Common myeloid progenitor, CD34-positive (primary cell): ENCODE measurements at regions not wholly inside any gene's neighbourhood (a gene's known extent, or its start where the extent isn't known, plus 50 kb on each side); places are given as distances from the start of the nearest gene placed in this dataset.
"Not testable (repeated sequence)": the region's sequence is repeated elsewhere in the genome, so short reads cannot be mapped to it uniquely, and the experiment has no call there.

Experiments
- CTCF ChIA-PET: fragments of 350-600 bp; sonication (Branson Sonifier 250); formaldehyde crosslinking; loops from one replicate; lab custom pipeline; 2021; ENCODE audit warnings: antibody characterized with exemption; lab: Charles Lee
- POLR2A ChIA-PET: fragments of 350-600 bp; sonication (Branson Sonifier 250); formaldehyde crosslinking; loops from one replicate; lab custom pipeline; 2021; ENCODE audit warnings: antibody characterized with exemption; lab: Charles Lee
- DNase-seq, 3 donors: peaks; one replicate each; pipeline versions ENCODE4 v3.0.0 to v3.0.0-alpha.2; 2013
- H3K27ac ChIP-seq, 2 experiments: 1 replicate in 1 of 2; 2 replicates in 1 of 2; pipeline ENCODE4 v1.7.0; 2013; ENCODE audit warnings: inconsistent platforms in 2 of 2, low read length in 2 of 2, mild to moderate bottlenecking in 2 of 2, low read depth in 1 of 2, moderate library complexity in 1 of 2; ENCODE audit not compliant: severe bottlenecking in 2 of 2, insufficient read depth in 1 of 2, poor library complexity in 1 of 2
- H3K27me3 ChIP-seq, 5 experiments: replicated peaks in 2 of 5; 1 replicate in 3 of 5; 2 replicates in 2 of 5; pipeline versions ENCODE4 v1.6.1 to v1.7.0; 2013; ENCODE audit warnings: low read length in 4 of 5, mild to moderate bottlenecking in 2 of 5, moderate library complexity in 2 of 5, inconsistent platforms in 1 of 5; ENCODE audit not compliant: insufficient read depth in 5 of 5, control insufficient read depth in 4 of 5
- H3K36me3 ChIP-seq, 4 experiments: 1 replicate in 2 of 4; 2 replicates in 2 of 4; pipeline versions ENCODE4 v1.6.1 to v1.7.0; 2013; ENCODE audit warnings: low read length in 3 of 4, control low read depth in 1 of 4, mild to moderate bottlenecking in 1 of 4; ENCODE audit not compliant: control insufficient read depth in 4 of 4, insufficient read depth in 4 of 4
- H3K4me1 ChIP-seq, 4 experiments: 1 replicate in 3 of 4; 2 replicates in 1 of 4; pipeline versions ENCODE4 v1.6.1 to v1.7.1; 2013; ENCODE audit warnings: low read length in 3 of 4, mild to moderate bottlenecking in 3 of 4, control low read depth in 1 of 4, inconsistent platforms in 1 of 4, moderate library complexity in 1 of 4; ENCODE audit not compliant: control insufficient read depth in 4 of 4, insufficient read depth in 4 of 4; ENCODE audit errors: control extremely low read depth in 1 of 4
- H3K4me3 ChIP-seq, 7 experiments: 1 replicate in 4 of 7; 2 replicates in 3 of 7; pipeline versions ENCODE4 v1.5.1 to v1.7.0; 2013; ENCODE audit warnings: mild to moderate bottlenecking in 7 of 7, low read length in 6 of 7, moderate library complexity in 6 of 7, inconsistent platforms in 2 of 7, low read depth in 2 of 7, control low read depth in 1 of 7; ENCODE audit not compliant: insufficient read depth in 4 of 7, control insufficient read depth in 1 of 7; ENCODE audit errors: extremely low read depth in 1 of 7
- H3K9me3 ChIP-seq, 5 experiments: 1 replicate in 4 of 5; 2 replicates in 1 of 5; pipeline versions ENCODE4 v1.6.1 to v1.7.1; 2013; ENCODE audit warnings: low read length in 4 of 5, mild to moderate bottlenecking in 2 of 5, inconsistent platforms in 1 of 5, low read depth in 1 of 5, moderate library complexity in 1 of 5; ENCODE audit not compliant: control insufficient read depth in 4 of 5, insufficient read depth in 2 of 5; ENCODE audit errors: control extremely low read depth in 1 of 5
- WGBS: methylation state at CpG from one replicate; pipeline ENCODE4 v1.1.5; 2013; ENCODE audit not compliant: insufficient coverage; 5-methylcytosine and 5-hydroxymethylcytosine counted together

DNA sequence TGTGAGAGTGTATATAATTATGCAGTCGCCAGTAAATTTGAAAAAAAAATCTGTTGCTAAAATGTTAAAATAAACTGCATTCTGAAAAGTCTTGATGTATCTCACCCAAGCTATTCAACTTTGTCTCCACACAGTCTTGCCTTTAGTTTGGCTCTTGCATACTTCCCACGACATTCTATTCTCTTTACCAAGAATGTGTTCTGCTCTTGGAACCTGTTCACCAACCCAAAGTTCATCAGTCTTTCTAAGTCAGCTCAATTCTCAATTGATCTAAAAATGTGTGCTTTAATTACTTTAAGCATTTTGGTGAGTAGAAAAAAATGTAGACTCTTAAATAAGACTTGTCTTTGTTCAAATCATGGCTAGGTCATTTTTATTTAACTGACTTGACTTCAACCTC is 657.7 kb upstream of the TBL1XR1 start:
- no peak overlapping the region for H3K27ac ChIP-seq
- POLR2A ChIA-PET, result interaction anchor here (0.6 kb wide), 1 partner anchor 408 kb away, joined by 3 read pairs; no protein-coding TSS in a partner anchor
- DNase-seq, result no peak
- WGBS, result 100% methylated on average over 1 of the region's 2 CpGs
- no peaks in the 10 kb centered on the region for H3K36me3 ChIP-seq
- H3K4me1 ChIP-seq, result no peaks in the 10 kb centered on the region
- H3K9me3 ChIP-seq, result peaks cover 0 to 7% (median 0%) of the 10 kb centered on the region in 5 experiments
- H3K4me3 ChIP-seq, result no peak overlapping the region
- CTCF ChIA-PET, result interaction anchor here (0.9 to 1.3 kb wide), 2 partner anchors 11 to 267 kb away, joined by 3 to 4 read pairs; no protein-coding TSS in a partner anchor
- no peaks in the 10 kb centered on the region for H3K27me3 ChIP-seq

DNA sequence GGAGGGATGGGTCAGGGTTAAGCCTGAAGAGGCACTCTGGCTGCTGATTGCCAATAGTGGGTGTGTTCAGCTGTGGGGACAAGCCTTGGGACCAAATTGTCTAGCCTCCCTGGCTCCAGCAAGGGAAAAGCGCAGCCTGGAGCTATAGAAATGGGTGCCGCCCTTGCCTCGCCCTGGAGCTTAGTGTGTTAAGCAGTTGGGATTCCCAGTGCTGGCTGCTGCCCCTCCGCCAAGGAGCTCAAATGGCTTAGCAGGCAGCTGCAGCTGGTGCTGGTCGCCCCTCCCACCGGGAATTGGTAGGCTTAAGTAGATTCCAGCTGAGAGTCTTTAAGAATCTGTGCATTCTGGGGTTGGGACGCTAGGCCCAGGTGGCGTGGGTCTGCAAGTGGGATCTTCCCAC is 662.9 kb upstream of the TBL1XR1 start:
- H3K4me1 ChIP-seq, result no peaks in the 10 kb centered on the region
- POLR2A ChIA-PET, result interaction anchor here (0.6 kb wide), 1 partner anchor 138 kb away, joined by 3 read pairs; no protein-coding TSS in a partner anchor
- no peak for DNase-seq
- 91% methylated on average over 5 of the region's 8 CpGs for WGBS
- H3K9me3 ChIP-seq, result peaks cover 0 to 33% (median 7%) of the 10 kb centered on the region in 5 experiments
- no peak overlapping the region for H3K4me3 ChIP-seq
- H3K27me3 ChIP-seq, result no peaks in the 10 kb centered on the region
- no peak overlapping the region for H3K27ac ChIP-seq
- CTCF ChIA-PET, result interaction anchor here (1.0 kb wide), 1 partner anchor 8 kb away, joined by 3 read pairs; no protein-coding TSS in a partner anchor
- H3K36me3 ChIP-seq, result no peaks in the 10 kb centered on the region

DNA sequence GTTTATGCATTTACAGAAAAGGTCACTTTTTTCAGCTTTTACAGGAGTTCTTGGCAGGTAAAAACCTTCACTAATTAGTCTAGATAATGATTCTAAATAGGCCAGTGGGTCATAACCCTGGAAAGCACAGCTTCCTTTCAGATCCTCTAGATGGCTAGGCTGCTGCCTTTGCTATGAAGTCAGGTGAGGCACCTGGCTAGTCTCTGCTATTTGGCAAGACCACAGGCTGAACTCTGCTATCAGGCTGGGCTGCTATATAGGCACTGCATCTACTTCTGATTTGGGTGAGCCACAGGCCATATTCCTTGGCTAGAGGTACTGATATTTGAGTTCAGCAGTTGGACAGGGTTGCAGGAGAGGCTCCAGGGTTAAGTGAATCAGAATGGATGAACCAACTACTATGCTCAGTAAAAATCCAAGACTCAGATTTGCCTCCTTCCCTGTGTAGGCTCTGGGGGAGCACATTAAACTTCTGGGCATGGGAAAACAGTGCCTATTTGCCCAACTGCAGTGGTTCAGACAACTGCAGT is 665.7 kb upstream of the TBL1XR1 start:
- no peaks in the 10 kb centered on the region for H3K36me3 ChIP-seq
- no peak overlapping the region for H3K4me3 ChIP-seq
- peaks cover 0 to 37% (median 7%) of the 10 kb centered on the region in 5 experiments for H3K9me3 ChIP-seq
- DNase-seq, result no peak
- no peaks in the 10 kb centered on the region for H3K4me1 ChIP-seq
- H3K27ac ChIP-seq, result no peak overlapping the region
- CTCF ChIA-PET, result no interaction called here
- POLR2A ChIA-PET, result no interaction called here
- H3K27me3 ChIP-seq, result no peaks in the 10 kb centered on the region

DNA sequence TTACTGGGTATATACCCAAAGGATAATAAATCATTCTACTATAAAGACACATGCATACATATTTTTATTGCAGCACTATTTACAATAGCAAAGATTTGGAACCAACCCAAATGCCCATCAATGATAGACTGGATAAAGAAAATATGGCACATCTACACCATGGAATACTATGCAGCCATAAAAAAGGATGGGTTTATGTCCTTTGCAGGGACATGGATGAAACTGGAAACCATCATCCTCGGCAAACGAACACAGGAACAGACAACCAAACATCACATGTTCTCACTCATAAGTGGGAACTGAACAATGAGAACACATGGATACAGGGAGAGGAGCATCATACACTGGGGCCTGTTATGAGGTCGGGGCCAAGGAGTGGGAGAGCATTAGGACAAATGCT is 665.0 kb upstream of the KCNMB2 start:
- H3K4me3 ChIP-seq, H3K36me3 ChIP-seq, POLR2A ChIA-PET, H3K27ac ChIP-seq, DNase-seq, H3K4me1 ChIP-seq, H3K27me3 ChIP-seq: not testable (repeated sequence)
- 86% methylated on average over 1 of the region's 3 CpGs for WGBS
- H3K9me3 ChIP-seq, result peaks cover 0 to 22% (median 0%) of the 10 kb centered on the region in 5 experiments
- CTCF ChIA-PET, result interaction anchor here (0.7 kb wide), 1 partner anchor 36 kb away, joined by 3 read pairs; no protein-coding TSS in a partner anchor

DNA sequence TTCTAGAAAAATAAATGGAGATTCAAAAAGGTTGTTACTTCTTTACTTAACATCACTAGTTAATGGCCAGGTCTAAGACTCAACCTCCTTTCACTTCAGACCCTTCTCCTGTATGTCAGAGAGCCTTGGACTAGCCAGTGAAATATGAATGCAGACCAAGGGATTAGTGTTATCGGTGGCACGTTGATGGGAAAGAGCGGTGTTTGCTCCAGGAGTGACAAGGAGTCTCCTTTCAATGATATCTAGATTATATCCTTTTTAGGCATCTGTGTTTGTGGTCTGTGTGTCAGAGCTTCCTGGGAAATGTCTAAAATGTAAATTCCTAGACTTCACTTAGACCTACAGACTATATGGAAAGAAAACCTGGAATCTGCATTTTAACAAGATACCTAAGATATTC is 658.0 kb upstream of the KCNMB2 start:
- Histone ChIP-seq H3K36me3 (no peaks in the 10 kb centered on the region), H3K27me3 (no peaks in the 10 kb centered on the region), H3K4me1 (peaks cover 0 to 3% (median 0%) of the 10 kb centered on the region in 4 experiments), H3K27ac (no peak overlapping the region), H3K4me3 (no peak overlapping the region), H3K9me3 (no peaks in the 10 kb centered on the region)
- ChIA-PET POLR2A (no interaction called here), CTCF (no interaction called here)
- no peak for DNase-seq
- WGBS, result no CpG with 5 or more reads among the region's 3 CpGs

DNA sequence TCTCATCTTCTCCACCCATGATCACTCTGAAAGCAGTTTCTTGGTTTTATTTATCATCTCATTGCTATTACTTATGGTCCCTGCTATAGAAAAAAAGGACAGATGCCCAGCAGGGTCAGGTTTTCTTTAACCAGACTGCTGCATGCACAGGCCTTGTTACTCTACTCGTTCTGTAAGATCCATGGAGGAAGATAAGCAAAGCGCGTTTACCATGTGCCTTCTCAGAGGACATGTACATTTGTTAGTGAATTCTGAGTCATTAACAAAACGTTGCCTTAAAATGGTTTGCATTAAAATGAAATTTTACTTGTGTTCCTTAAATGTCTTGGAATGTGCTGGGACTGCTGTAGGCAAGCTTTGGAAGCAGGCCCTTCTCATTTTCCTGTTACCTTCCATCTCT is 657.3 kb upstream of the KCNMB2 start:
- no peaks in the 10 kb centered on the region for H3K36me3 ChIP-seq
- 100% methylated on average over 1 of the region's 4 CpGs for WGBS
- no peaks in the 10 kb centered on the region for H3K9me3 ChIP-seq
- no peaks in the 10 kb centered on the region for H3K27me3 ChIP-seq
- H3K27ac ChIP-seq, result no peak overlapping the region
- DNase-seq, result no peak
- CTCF ChIA-PET, result no interaction called here
- POLR2A ChIA-PET, result no interaction called here
- no peak overlapping the region for H3K4me3 ChIP-seq
- H3K4me1 ChIP-seq, result peaks cover 0 to 3% (median 1%) of the 10 kb centered on the region in 4 experiments

DNA sequence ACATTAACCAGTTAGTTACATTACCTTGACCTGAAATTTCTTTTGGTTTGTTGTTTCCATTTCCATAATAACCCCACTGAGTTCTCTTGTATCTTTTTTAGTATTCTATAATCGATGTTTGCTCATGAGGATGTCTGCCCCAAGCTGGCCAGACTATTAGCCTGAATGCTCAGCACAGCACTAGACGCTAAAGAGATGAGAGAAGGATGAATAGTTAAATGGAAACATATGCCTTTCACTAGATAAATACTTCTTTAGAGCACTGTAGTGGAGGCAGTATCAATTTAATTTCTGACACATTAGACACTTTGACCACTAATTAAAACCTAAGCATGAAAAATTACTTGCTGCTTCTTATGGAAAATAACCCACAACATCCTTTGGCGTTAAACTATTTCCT is 654.9 kb upstream of the KCNMB2 start:
- Histone ChIP-seq H3K4me1 (peaks cover 0 to 3% (median 0%) of the 10 kb centered on the region in 4 experiments), H3K27me3 (no peaks in the 10 kb centered on the region), H3K9me3 (no peaks in the 10 kb centered on the region), H3K27ac (no peak overlapping the region), H3K36me3 (no peaks in the 10 kb centered on the region), H3K4me3 (no peak overlapping the region)
- POLR2A ChIA-PET, result no interaction called here
- CTCF ChIA-PET, result no interaction called here
- WGBS, result 100% methylated on average over 1 of the region's 3 CpGs
- DNase-seq, result no peak
